ENCODE measurements at regions not wholly inside any gene's neighbourhood (a gene's known extent, or its start where the extent isn't known, plus 50 kb on each side); places are given as distances from the start of the nearest gene placed in this dataset.

- H3K4me1 ChIP-seq = no peaks in the 10 kb centered on the region
- no peak overlapping the region for H3K27ac ChIP-seq
- WGBS, 5 donors = 46 to 75% (median 71%) methylated on average over 2 of the region's 2 CpGs
- H3K9me3 ChIP-seq = peaks cover 0 to 6% (median 0%) of the 10 kb centered on the region in 8 donors
- H3K4me3 ChIP-seq = no peak overlapping the region
- no peaks in the 10 kb centered on the region for H3K27me3 ChIP-seq (replicated peaks in 1 of 7)
- intact Hi-C loops (cut with DNase I; ENCODE audit: low total_unique reads) = no loop called here
- TF ChIP-seq, protein P1, sequence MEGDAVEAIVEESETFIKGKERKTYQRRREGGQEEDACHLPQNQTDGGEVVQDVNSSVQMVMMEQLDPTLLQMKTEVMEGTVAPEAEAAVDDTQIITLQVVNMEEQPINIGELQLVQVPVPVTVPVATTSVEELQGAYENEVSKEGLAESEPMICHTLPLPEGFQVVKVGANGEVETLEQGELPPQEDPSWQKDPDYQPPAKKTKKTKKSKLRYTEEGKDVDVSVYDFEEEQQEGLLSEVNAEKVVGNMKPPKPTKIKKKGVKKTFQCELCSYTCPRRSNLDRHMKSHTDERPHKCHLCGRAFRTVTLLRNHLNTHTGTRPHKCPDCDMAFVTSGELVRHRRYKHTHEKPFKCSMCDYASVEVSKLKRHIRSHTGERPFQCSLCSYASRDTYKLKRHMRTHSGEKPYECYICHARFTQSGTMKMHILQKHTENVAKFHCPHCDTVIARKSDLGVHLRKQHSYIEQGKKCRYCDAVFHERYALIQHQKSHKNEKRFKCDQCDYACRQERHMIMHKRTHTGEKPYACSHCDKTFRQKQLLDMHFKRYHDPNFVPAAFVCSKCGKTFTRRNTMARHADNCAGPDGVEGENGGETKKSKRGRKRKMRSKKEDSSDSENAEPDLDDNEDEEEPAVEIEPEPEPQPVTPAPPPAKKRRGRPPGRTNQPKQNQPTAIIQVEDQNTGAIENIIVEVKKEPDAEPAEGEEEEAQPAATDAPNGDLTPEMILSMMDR (IDR thresholded peaks at IDR 0.05 in 8 of 11, conservative IDR thresholded peaks at IDR 0.05 in 3 of 11) = no peak
- no peak for TF ChIP-seq POLR2AphosphoS5 (IDR thresholded peaks at IDR 0.05)
- TF ChIP-seq POLR2A (IDR thresholded peaks at IDR 0.05) = no peak
- DNase-seq = no peak
- no peaks in the 10 kb centered on the region for H3K36me3 ChIP-seq
Measured at GRCh38 chr4:126679303-126679702, 953.5 kb upstream of the INTU start.

DNA sequence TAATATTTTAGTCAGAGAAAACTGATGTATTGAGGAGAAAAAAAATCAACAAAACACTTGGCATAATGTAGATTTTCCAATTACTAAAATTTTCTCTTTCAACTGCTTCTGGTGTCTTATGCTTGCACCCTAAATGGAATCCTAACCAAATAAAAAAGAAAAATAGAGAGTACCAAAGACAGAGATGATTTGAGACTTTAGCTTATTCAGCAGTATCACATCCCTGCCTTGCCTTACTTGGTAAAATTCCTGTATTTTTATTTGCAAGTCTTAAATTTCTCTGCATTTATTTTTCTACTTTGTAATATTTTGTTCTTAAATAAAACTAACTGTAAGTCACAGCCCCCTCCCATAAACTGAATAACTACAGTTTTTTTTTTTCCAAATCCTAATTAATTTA is 950.5 kb upstream of the INTU start:
- intact Hi-C loops (cut with DNase I; ENCODE audit: low total_unique reads) = no loop called here
- Histone ChIP-seq H3K27me3 (replicated peaks in 1 of 7) (no peaks in the 10 kb centered on the region), H3K9me3 (peaks cover 0 to 3% (median 0%) of the 10 kb centered on the region in 8 donors), H3K36me3 (no peaks in the 10 kb centered on the region), H3K4me3 (no peak overlapping the region), H3K4me1 (no peaks in the 10 kb centered on the region), H3K27ac (no peak overlapping the region)
- no peak for TF ChIP-seq POLR2AphosphoS5 (IDR thresholded peaks at IDR 0.05)
- TF ChIP-seq, protein P1 (IDR thresholded peaks at IDR 0.05 in 8 of 11, conservative IDR thresholded peaks at IDR 0.05 in 3 of 11) = no peak
- no peak for TF ChIP-seq POLR2A (IDR thresholded peaks at IDR 0.05)
- no peak for DNase-seq

- no peaks in the 10 kb centered on the region for H3K27me3 ChIP-seq (replicated peaks in 1 of 7)
- H3K4me3 ChIP-seq = no peak overlapping the region
- no peak overlapping the region for H3K27ac ChIP-seq
- intact Hi-C loops (cut with DNase I; ENCODE audit: low total_unique reads) = no loop called here
- H3K36me3 ChIP-seq = no peaks in the 10 kb centered on the region
- DNase-seq = no peak
- TF ChIP-seq POLR2AphosphoS5 (IDR thresholded peaks at IDR 0.05) (no peak), POLR2A (IDR thresholded peaks at IDR 0.05) (no peak)
- TF ChIP-seq, protein P1 (IDR thresholded peaks at IDR 0.05 in 8 of 11, conservative IDR thresholded peaks at IDR 0.05 in 3 of 11) = no peak
- peaks cover 0 to 3% (median 0%) of the 10 kb centered on the region in 8 donors for H3K9me3 ChIP-seq
- no peaks in the 10 kb centered on the region for H3K4me1 ChIP-seq
Measured at GRCh38 chr4:126686491-126686890, 946.3 kb upstream of the INTU start.

GRCh38 chr4:126687655-126688358 is 945.0 kb upstream of the INTU start:
- 55 to 63% (median 58%) methylated on average over 6 of the region's 6 CpGs for WGBS, 5 donors

More at GRCh38 chr4:126687655-126688358, 945.0 kb upstream of the INTU start:
- no peaks in the 10 kb centered on the region for H3K4me1 ChIP-seq
- no peak overlapping the region for H3K4me3 ChIP-seq
- no peak for DNase-seq
- intact Hi-C loops (cut with DNase I; ENCODE audit: low total_unique reads) = no loop called here
- no peak overlapping the region for H3K27ac ChIP-seq
- no peaks in the 10 kb centered on the region for H3K27me3 ChIP-seq (replicated peaks in 1 of 7)
- H3K9me3 ChIP-seq = peaks cover 0 to 3% (median 0%) of the 10 kb centered on the region in 8 donors
- TF ChIP-seq POLR2A (IDR thresholded peaks at IDR 0.05) (no peak), POLR2AphosphoS5 (IDR thresholded peaks at IDR 0.05) (no peak)
- TF ChIP-seq, protein P1 (IDR thresholded peaks at IDR 0.05 in 8 of 11, conservative IDR thresholded peaks at IDR 0.05 in 3 of 11) = no peak
- H3K36me3 ChIP-seq = no peaks in the 10 kb centered on the region

All from spleen (tissue), 11 donors.